DMS153 treated with DMSO at 0.1 percent for 48 hours (cell line): ENCODE measurements at regions not wholly inside any gene's neighbourhood (a gene's known extent, or its start where the extent isn't known, plus 50 kb on each side); places are given as distances from the start of the nearest gene placed in this dataset.

Source experiments
- DNase-seq: peaks from one replicate; lab custom pipeline; 2025; ENCODE audit not compliant: unreplicated experiment; lab: John Stamatoyannopoulos, UW

DNA sequence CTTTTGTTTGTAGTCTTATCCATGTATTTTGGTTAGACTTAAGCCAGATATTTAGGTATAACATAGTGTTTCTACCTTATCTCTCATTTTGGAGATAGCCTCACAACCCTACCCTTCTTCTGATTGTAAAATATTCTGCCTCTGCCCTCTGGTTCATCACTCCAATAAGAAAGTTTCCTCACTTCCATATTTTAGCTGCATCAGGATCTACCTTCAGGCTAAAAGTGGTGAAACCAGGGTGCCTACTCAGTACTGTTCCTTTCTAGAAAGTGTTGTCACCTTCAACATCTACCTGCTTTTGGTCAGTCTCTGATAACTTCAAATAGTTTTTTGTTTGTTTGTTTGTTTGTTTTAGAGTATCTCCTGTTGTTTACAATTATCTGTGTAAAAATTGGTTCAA is 294.6 kb downstream of the ANXA1 start:
- DNase-seq = no peak

- no peak for DNase-seq
Observed at GRCh38 chr9:73451003-73451402, 299.3 kb downstream of the ANXA1 start.

- no peak for DNase-seq
Observed at GRCh38 chr9:73459817-73460216, 308.2 kb downstream of the ANXA1 start.

DNA sequence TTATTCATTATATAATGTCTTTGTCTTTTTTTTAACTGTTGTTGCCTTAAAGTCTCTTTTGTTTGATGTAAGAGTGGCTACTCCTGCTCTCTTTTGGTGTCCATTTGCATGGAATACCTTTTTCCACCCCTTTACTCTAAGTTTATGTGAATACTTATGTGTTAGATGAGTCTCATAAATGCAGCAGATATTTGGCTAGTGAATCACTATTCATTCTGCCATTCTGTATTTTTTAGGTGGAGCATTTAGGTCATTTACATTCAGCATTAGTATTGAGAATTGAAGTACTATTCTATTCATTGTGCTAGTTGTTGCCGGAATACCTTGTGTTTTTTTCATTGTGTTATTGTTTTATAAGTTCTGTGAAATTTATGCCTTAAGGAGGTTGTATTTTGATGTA is 317.1 kb downstream of the ANXA1 start:
- no peak for DNase-seq

GRCh38 chr9:73470766-73471165 is 319.1 kb downstream of the ANXA1 start:
- DNase-seq = no peak

GRCh38 chr9:73474002-73474600 is 322.4 kb downstream of the ANXA1 start:
- DNase-seq = no peak

GRCh38 chr9:73474625-73475024 is 323.0 kb downstream of the ANXA1 start:
- DNase-seq = no peak

- DNase-seq = no peak
Observed at GRCh38 chr9:73494894-73495293, 343.2 kb downstream of the ANXA1 start.

DNA sequence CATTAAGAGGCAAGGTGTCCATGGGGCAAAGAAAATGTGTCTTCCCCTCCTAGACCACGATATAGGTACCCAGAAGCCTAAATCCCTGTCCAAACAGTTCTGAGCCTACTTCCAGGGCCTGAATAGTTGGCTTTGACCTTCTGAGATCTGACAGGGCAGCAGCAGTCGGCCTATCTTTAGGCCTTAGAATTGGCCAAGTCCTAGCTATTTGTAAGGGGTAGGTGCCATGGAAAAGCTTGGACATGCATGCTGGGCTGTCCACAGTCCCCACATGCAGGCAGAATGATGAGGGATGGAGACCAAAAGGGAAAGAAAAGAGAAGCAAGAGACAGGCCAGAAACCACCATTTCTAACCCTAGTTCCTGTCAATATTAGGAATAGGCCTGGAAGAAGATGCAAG is 346.1 kb downstream of the ANXA1 start:
- no peak for DNase-seq

DNA sequence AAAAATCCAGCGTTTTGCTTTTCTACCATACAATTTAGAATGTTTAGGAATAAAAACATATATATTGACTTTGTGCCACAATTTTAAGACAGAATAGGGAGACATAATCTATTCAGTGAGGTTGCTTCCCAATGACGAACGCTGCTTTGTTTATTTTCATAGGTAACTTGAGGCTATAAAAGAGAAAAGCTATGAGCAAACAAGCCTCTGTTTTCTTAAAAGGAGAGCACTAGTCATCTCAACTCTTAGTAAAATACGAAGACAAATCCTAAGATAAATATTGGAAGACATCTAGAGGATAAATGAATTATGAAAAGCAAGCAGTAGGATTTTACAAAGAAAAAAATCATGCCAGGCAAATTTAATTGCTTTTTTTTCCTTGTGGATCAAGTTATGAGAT is 363.6 kb downstream of the ANXA1 start:
- DNase-seq = no peak

DNA sequence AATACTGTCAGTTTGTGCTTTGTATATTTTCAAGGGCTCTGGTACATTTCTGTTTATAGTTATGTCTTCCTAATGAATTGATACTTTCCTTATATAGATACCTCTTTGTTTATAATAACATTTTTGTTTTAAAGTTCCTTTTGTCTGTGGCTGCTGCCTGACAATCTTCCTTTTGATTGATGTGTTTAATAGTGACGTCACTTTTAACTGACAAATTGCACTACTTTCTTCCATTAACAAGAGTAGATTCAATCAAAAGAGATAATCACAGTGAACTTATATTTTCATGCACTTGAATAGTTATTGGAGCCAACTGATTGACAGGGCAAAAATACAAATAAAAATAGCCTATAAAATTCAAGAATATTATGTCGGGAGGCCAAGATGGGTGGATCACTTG is 371.7 kb downstream of the ANXA1 start:
- DNase-seq = no peak

- DNase-seq = no peak
Observed at GRCh38 chr9:73525350-73525749, 373.7 kb downstream of the ANXA1 start.

DNA sequence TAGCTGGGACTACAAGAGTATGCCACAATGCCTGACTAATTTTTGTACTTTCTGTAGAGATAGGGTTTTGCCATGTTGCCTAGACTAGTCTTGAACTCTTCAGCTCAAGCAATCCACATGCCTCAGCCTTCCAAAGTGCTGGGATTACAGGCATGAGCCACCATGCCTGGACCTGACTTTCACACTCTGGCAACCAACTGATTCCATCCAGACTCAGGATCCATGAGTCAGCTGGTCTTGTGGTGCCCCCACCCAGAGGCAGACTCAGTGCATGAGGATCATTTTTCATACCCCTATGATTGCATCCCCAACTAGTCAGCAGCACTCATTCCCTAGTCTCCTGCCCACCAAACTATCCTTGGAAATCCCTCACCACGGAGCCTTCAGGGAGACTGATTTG is 375.9 kb downstream of the ANXA1 start:
- DNase-seq = no peak

GRCh38 chr9:73528926-73529325 is 377.3 kb downstream of the ANXA1 start:
- DNase-seq = no peak

GRCh38 chr9:73529666-73530065 is 378.0 kb downstream of the ANXA1 start:
- no peak for DNase-seq

GRCh38 chr9:73531051-73531532 is 379.4 kb downstream of the ANXA1 start:
- DNase-seq = no peak

DNA sequence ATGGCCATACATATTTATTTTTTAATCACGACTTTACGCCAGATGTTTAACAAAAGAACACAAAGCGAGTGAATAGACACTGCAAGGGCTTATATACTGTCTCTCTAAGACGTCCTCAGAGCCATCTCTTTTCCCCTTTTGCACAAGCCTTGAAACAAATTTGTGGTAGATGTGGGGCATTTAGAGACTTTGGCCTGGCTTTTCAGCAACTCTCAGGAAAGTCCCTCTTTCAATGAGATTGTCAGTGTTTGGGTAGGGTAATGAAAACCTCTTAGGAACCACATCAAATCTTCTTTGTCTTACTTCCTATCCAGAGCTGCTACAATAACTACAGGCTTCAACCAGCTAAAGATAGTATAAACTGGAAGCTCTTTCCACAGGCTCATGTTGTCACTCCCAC is 380.0 kb downstream of the ANXA1 start:
- DNase-seq = no peak

DNA sequence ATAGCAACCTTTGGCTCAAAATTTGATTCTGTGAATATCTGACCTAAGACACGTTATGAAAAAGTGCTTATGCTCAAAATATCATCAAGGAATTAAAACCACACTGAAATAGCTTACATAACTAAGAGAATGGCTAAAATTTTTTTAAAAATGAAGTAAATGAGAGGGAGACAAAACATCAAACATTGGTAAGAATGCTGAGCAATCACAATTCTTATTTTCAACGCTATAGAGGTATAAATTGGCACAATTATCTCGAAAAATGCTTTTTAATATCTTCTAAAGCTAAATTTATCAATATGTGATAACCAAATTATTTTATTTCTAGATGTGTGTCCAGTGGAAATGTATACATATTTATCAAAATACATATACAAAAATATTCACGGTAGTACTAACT is 381.3 kb downstream of the ANXA1 start:
- DNase-seq = no peak

DNA sequence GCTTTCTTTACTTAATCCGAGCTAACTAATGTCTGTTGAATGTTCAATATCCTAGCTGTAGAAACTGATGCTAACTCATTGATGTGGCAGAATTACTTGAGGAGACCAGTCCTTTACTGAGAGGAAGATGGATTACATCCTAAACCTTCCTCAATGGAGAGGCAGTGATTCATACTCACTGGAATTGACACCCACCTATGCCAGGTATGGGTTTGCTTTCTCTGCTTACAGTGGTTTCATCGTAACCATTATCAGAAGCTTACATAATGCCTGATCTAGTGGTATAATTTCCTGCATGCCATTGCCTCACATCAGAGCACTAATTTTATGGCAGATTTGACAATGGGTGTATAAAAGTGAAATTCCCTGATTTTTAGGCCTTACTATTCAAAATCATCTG is 384.7 kb downstream of the ANXA1 start:
- no peak for DNase-seq

- no peak for DNase-seq
Observed at GRCh38 chr9:73537561-73537960, 385.9 kb downstream of the ANXA1 start.

- no peak for DNase-seq
Observed at GRCh38 chr9:73539881-73540390, 388.3 kb downstream of the ANXA1 start.

GRCh38 chr9:73541923-73542322 is 390.3 kb downstream of the ANXA1 start:
- DNase-seq = no peak

GRCh38 chr9:73543727-73544126 is 392.1 kb downstream of the ANXA1 start:
- DNase-seq = no peak
